ENCODE measurements at regions not wholly inside any gene's neighbourhood (a gene's known extent, or its start where the extent isn't known, plus 50 kb on each side); places are given as distances from the start of the nearest gene placed in this dataset.

DNA sequence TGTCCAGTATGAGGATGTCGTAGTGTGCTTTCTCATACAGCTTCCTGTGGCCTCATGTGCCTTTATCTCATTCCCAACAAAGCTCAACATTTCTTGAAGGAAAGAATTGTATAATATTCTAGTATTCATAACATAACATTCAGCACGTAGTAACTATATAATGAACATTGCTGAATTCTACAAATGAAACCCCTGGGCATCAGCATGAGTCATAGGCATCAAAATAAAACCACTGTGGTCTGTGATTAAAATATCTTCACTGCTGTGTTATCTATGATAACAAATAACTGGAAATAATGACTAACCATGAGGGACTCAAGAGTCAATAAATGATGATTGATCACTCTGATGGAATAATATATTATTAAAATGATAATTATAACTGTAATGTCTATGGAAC is 255.2 kb downstream of the EMP1 start:
- Mint-ChIP-seq H3K27me3 (peaks cover 7% of the 10 kb centered on the region), H3K4me3 (no peak overlapping the region), H3K36me3 (no peaks in the 10 kb centered on the region), H3K4me1 (ENCODE audit: low read depth) (no peaks in the 10 kb centered on the region), H3K27ac (no peak overlapping the region), H3K9me3 (ENCODE audit: low read depth) (no peaks in the 10 kb centered on the region)

DNA sequence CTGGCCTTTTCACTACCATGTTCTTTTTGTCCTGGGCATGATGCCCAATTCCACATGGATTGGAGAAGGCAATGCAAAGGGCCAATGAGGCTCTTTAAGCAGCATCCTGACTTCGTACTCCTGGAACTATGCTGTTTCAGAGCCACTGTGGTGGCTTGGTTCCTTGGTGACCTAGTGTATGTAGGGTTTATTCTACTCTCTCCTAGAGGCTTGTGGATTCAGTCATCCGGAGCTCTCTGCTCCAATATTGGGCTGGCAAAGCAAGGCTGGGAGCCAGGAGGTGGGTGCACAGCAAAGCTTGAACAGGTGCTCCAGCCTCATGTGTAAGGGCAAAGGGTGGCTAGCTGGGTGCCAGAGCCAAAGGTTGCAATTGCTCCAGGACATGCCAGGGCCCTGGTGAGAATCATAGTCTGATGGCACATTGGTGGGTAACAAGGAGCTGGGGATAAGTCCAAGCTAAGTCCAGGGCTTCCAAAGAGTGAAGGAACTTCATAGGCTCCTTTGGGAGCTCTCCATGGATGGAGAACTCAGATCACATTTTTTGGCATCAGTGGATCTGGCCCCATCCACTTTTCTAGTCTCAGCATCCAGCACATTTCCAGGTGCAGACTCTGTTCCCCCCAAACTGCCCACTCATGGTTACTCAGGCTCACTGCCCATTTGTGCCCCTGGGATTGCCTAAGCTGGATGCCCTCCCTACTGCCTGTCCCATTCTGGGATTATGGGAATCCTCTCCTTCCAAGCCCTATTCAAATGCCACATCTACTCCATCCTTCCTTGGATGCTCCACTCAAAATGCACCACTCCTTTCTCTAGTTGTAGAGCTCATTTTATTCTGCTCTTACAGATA is 253.9 kb downstream of the EMP1 start:
- no peaks in the 10 kb centered on the region for H3K9me3 Mint-ChIP-seq (ENCODE audit: low read depth)

DNA sequence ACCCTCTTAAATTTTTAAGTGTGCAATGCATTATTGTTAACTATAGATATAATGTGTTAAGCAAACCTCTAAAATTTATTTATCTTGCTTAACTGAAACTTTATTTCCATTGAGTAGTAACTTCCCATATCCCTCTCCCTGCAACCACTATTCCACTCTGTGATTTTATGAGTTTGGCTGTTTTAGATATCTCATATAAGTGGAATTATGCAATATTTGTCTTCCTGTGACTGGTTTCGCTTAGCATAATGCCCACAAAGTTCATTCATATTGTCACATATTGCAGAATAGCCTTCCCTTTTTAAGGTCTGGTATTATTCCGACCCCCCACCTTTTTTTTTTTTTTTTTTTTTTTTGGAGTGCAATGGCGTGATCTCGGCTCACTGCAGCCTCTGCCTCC is 247.6 kb downstream of the EMP1 start:
- no peak overlapping the region for H3K4me3 Mint-ChIP-seq
- H3K36me3 Mint-ChIP-seq = no peaks in the 10 kb centered on the region

More for the DNA sequence above, 253.9 kb downstream of the EMP1 start:
- Mint-ChIP-seq H3K4me3 (no peak overlapping the region), H3K27ac (no peak overlapping the region), H3K4me1 (ENCODE audit: low read depth) (no peaks in the 10 kb centered on the region), H3K27me3 (peaks cover 4% of the 10 kb centered on the region), H3K36me3 (no peaks in the 10 kb centered on the region)

DNA sequence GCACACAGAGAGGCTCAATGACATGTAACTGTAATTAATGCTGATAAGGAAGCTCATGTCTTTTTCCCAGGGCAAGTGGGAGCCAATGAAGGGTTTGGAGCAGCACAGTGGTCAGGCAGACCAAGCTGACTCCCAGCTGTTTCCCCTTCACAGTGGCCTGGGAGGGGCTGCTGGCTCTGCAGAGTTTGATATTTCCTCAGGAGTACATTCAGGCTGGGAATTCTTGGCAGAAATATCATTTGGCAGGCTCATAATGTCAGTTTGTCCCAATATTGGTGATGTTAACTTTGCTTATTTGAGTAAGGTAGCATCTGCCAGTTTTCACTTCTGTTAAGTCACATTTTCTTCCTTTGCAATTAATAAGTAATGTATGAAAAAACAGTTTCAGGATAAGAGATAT is 247.0 kb downstream of the EMP1 start:
- Mint-ChIP-seq H3K9me3 (ENCODE audit: low read depth) (no peaks in the 10 kb centered on the region), H3K4me3 (no peak overlapping the region), H3K27ac (no peak overlapping the region), H3K27me3 (no peaks in the 10 kb centered on the region), H3K4me1 (ENCODE audit: low read depth) (no peaks in the 10 kb centered on the region), H3K36me3 (no peaks in the 10 kb centered on the region)

More for the DNA sequence above, 247.6 kb downstream of the EMP1 start:
- Mint-ChIP-seq H3K27me3 (no peaks in the 10 kb centered on the region), H3K9me3 (ENCODE audit: low read depth) (no peaks in the 10 kb centered on the region), H3K4me1 (ENCODE audit: low read depth) (no peaks in the 10 kb centered on the region), H3K27ac (no peak overlapping the region)

DNA sequence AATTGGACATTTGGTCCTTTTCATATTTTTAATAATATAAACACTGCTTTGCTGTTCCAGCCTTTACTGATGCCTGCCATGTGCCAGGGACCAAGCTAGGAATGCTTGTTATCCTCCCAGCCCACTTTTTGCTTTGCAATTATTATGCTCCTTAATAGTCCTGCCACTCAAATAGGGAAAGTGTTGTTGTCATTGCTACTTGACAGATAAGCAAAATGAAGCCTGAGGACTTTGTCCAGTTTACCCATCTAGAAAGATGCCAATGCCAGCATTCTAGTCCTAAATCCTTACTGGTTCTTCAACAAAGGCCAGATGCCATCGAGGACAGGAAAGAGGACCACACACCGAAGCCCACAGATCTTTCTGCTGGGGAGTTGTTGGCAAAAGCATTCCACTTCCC is 246.5 kb downstream of the EMP1 start:
- Mint-ChIP-seq H3K27me3 (no peaks in the 10 kb centered on the region), H3K9me3 (ENCODE audit: low read depth) (no peaks in the 10 kb centered on the region), H3K4me1 (ENCODE audit: low read depth) (no peaks in the 10 kb centered on the region), H3K4me3 (no peak overlapping the region), H3K36me3 (no peaks in the 10 kb centered on the region), H3K27ac (no peak overlapping the region)

DNA sequence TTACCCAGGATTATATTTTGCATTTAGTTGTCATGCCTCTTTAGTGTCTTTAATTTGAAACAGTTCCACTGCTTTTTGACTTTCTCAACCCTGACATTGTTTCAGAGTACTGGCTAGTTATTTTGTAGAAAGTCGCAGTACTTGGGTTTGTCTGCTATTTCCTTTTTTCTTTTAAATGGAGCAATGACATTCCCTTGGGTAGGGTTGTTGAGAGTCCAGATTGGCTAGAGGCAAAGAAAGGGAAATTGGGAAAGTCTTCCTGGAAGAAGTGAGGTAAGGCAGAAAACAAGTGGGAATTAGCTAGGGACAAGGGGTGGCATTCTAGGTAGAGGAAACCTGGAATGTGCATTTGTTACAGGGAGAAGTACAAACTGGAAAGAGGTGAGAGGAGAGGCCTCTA is 245.9 kb downstream of the EMP1 start:
- no peak overlapping the region for H3K4me3 Mint-ChIP-seq
- no peaks in the 10 kb centered on the region for H3K27me3 Mint-ChIP-seq
- no peaks in the 10 kb centered on the region for H3K36me3 Mint-ChIP-seq
- H3K27ac Mint-ChIP-seq = no peak overlapping the region
- no peaks in the 10 kb centered on the region for H3K9me3 Mint-ChIP-seq (ENCODE audit: low read depth)
- no peaks in the 10 kb centered on the region for H3K4me1 Mint-ChIP-seq (ENCODE audit: low read depth)

DNA sequence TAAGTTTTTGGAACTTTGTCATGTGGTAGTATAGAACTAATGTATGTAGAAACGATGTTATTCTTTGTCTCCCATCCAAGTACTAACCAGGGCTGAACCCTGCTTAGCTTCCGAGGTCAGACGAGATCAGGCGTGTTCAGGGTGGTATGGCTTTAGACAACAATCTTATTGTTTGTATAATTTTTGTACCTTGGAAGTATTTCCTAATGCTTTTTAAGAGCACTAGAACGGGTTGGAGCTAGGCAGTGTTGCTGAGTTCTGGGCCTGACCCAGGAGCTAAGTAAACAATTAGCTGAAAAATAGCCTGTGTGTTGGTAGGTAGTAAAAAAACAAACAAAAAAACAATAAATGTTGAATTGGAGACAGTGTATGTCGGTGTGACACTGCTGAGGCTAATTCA is 244.3 kb downstream of the EMP1 start:
- Mint-ChIP-seq H3K27me3 (no peaks in the 10 kb centered on the region), H3K27ac (no peak overlapping the region), H3K4me3 (no peak overlapping the region), H3K4me1 (ENCODE audit: low read depth) (no peaks in the 10 kb centered on the region), H3K36me3 (no peaks in the 10 kb centered on the region), H3K9me3 (ENCODE audit: low read depth) (no peaks in the 10 kb centered on the region)

DNA sequence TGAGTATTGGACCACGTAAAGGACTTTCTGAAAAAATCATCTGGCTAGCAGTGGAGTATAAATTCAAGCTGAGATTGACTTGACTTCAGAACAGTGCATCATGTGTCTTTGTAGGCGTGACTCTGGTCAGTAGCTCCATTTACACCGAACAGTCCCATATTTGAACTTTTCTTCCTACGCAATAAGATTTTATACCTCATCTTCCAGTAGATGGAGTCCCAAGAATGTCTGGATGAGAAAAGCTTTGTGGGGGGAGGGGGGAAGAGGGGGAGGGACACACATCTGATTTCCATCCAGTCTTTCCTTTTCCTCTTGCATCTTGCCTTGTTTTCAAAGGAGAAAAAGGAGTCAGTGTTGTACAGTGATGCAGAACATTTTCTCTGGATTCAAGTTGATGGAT is 241.0 kb downstream of the EMP1 start:
- no peak overlapping the region for H3K27ac Mint-ChIP-seq
- no peaks in the 10 kb centered on the region for H3K27me3 Mint-ChIP-seq
- H3K4me3 Mint-ChIP-seq = no peak overlapping the region
- H3K36me3 Mint-ChIP-seq = no peaks in the 10 kb centered on the region
- H3K4me1 Mint-ChIP-seq (ENCODE audit: low read depth) = no peaks in the 10 kb centered on the region
- H3K9me3 Mint-ChIP-seq (ENCODE audit: low read depth) = no peaks in the 10 kb centered on the region

DNA sequence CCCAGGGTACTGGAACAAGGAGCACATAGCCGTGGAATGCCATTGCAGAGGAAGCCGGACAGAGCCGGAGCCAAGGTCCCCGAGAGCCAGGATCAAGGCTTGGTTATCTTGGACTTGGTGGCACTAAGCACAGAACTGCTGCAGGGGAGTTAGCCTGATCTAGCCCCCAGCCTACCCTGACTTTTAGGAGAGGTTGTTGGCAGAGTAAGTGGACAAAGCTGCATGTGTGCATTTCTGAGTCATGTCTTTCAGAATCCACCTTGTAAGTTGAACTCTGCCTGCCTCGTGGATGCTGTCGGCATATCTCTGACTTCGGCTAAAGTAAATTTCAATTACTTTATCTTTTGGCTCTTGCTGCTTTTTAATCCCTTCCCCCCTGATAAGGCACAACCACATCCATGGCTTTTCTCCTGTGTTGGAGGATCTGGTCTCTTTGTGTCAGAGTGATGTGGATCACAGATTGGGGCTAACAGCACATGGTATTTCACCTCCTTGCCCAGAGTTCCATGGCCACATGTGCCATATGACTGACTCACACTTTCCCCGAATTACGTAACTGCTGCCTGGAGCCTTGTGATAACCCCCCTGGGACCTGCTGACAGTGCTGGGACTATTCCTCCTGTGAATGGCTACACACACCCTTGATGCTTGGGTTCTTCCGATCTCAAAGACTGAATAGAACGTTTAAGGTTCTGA is 240.3 kb downstream of the EMP1 start:
- H3K4me3 Mint-ChIP-seq = no peak overlapping the region
- no peaks in the 10 kb centered on the region for H3K4me1 Mint-ChIP-seq (ENCODE audit: low read depth)
- no peaks in the 10 kb centered on the region for H3K36me3 Mint-ChIP-seq
- H3K27me3 Mint-ChIP-seq = no peaks in the 10 kb centered on the region
- no peaks in the 10 kb centered on the region for H3K9me3 Mint-ChIP-seq (ENCODE audit: low read depth)
- H3K27ac Mint-ChIP-seq = no peak overlapping the region

DNA sequence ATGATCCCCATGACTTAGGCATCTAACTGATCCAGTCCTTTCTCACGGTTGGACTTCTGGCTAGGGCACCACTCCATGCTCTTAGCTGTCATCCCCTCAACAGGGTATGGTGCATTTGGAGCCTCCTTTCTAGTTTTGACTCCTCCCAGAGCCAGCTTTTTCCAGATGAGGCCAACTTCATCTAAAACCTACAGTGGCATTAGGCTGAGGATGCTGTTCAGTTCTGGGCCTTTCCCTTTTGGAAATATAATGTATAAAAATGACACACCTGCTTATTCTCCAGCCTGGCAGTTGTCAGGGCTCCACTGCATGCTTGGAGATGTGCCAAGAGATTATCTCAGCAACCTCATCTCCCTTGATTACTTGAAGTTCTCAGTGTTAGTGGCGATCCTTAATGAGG is 239.7 kb downstream of the EMP1 start:
- Mint-ChIP-seq H3K27me3 (no peaks in the 10 kb centered on the region), H3K27ac (no peak overlapping the region), H3K4me3 (no peak overlapping the region), H3K9me3 (ENCODE audit: low read depth) (no peaks in the 10 kb centered on the region), H3K4me1 (ENCODE audit: low read depth) (no peaks in the 10 kb centered on the region), H3K36me3 (no peaks in the 10 kb centered on the region)

DNA sequence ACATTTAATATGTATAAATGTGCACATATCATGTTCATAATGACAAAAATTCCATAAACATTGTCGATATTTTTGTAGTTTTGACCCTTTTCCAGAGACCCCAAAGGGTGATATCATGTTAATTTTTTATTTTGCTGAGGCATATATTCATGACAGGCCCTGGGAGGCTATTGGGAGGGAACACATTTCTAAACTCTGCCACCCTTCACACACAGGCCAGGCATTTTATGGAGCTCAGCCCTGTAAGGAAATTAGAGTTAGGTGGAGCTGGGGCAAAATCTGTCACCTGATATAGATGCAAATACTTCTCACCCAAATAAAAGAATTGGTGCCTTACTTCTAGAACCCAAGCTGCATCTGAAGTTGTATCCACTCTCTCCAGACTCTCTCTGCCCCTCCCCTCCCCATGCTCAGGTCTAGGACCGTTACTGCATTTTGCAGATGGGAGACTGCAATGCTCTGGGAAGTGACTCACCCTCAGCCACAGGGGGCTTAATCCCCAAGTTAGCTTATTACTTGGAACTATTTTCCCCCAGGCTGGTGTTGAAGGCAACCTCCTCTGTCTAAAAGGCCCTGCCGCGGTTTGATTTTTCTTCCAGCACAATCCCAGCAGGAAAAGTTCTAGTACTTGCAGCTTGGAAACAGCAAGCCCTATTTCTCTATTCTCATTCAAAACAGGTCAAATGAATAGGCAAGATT is 238.9 kb downstream of the EMP1 start:
- Mint-ChIP-seq H3K27ac (no peak overlapping the region), H3K9me3 (ENCODE audit: low read depth) (no peaks in the 10 kb centered on the region), H3K27me3 (no peaks in the 10 kb centered on the region), H3K36me3 (no peaks in the 10 kb centered on the region), H3K4me3 (no peak overlapping the region), H3K4me1 (ENCODE audit: low read depth) (no peaks in the 10 kb centered on the region)

DNA sequence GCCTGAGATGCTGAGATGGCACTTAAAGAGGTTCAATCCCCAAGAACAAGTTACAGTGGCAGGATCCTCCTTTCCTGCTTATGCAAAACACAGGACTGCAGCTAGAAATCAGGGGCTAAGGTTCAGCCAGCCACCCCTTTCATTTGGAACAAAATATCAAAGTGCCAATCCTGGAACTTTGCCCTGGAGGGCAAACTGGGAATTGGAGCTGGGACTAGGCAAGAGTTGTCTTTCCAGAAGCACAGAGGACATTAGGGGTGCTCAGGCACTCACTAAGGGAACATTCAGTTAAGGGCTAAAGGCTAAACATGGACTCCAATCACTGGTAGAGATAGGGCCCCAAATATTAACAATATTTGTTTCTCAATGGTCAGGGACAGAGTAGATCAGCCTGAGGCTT is 237.2 kb downstream of the EMP1 start:
- no peaks in the 10 kb centered on the region for H3K9me3 Mint-ChIP-seq (ENCODE audit: low read depth)
- H3K27ac Mint-ChIP-seq = no peak overlapping the region
- H3K36me3 Mint-ChIP-seq = no peaks in the 10 kb centered on the region
- no peaks in the 10 kb centered on the region for H3K27me3 Mint-ChIP-seq
- no peaks in the 10 kb centered on the region for H3K4me1 Mint-ChIP-seq (ENCODE audit: low read depth)
- no peak overlapping the region for H3K4me3 Mint-ChIP-seq

DNA sequence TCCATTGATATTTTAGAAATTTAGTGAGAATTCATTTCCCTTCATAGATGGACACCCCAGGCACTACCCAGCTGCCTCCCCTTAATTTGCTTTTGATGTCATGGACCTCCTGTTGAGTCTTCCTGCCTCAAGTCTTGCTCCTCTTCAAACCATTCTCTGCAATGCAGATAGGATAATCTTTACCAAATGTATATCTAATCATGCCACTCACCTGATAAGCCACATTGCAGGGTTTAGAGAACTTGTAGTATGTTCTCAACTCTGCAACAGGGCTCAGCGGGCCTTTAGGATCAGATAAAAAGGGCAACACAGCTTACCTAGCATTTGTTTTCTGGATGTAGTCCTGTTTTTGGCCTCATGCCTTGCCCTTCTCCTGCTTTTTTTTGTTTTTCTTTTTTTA is 234.5 kb downstream of the EMP1 start:
- no peak overlapping the region for H3K4me3 Mint-ChIP-seq
- H3K4me1 Mint-ChIP-seq (ENCODE audit: low read depth) = no peaks in the 10 kb centered on the region
- no peak overlapping the region for H3K27ac Mint-ChIP-seq
- peaks cover 2% of the 10 kb centered on the region for H3K27me3 Mint-ChIP-seq
- no peaks in the 10 kb centered on the region for H3K36me3 Mint-ChIP-seq
- H3K9me3 Mint-ChIP-seq (ENCODE audit: low read depth) = no peaks in the 10 kb centered on the region

DNA sequence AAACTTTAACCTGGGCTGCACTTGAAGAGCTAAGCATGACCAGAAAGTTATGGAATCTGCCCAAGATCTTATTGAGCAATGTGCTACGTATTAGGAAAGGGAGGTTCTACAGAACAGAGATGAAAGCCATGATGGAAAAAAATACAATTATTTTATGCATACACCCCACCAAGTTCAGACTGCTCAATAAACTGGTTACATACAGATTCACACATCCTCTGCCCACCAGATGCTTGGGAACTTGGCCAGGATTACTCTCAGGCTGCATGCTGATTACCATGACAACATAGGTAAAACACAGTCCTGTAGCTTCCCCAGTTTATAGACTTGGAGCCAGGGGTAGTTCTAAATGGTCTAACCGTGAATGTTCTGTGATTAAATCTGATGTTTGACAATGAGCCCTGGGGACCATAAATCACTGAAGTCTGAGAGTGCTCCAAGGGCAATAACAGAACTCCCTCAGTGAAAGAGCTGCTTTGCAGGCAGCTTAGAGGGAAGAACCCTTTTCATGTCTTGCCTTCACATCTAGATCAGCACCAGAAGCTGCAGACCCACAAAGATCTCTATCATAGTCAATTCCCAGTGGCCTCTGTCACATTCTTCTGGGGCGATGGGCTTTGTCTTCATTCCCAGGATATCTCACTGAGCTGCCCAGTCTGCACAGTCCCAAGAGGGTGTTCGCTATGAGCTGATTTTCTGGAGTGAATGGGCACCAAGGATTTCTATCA is 232.2 kb downstream of the EMP1 start:
- peaks cover 3% of the 10 kb centered on the region for H3K27me3 Mint-ChIP-seq
- H3K4me1 Mint-ChIP-seq (ENCODE audit: low read depth) = no peaks in the 10 kb centered on the region
- no peaks in the 10 kb centered on the region for H3K36me3 Mint-ChIP-seq
- no peaks in the 10 kb centered on the region for H3K9me3 Mint-ChIP-seq (ENCODE audit: low read depth)
- H3K4me3 Mint-ChIP-seq = no peak overlapping the region
- H3K27ac Mint-ChIP-seq = no peak overlapping the region

DNA sequence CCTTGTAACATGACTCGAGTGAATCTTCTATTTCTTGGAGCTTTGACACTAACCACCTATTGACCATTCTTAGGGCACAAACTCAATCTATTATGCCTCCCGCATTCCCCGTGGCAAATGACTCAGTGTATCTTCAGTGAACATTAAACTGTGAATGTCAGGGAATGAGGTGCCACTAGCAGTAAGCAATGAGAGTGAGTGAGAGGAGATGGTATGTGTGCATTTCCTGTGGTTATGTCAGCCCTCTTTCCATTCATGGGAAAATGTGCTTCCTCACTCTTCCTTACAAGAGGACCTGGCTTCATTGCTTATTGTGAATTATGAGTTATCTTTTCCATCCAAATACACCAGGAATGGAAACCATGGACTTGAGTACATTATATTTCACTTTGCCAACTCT is 229.2 kb downstream of the EMP1 start:
- Mint-ChIP-seq H3K4me1 (ENCODE audit: low read depth) (no peaks in the 10 kb centered on the region), H3K4me3 (no peak overlapping the region), H3K27me3 (peaks cover 6% of the 10 kb centered on the region), H3K36me3 (no peaks in the 10 kb centered on the region), H3K9me3 (ENCODE audit: low read depth) (no peaks in the 10 kb centered on the region), H3K27ac (no peak overlapping the region)
